ENCODE measurements at regions not wholly inside any gene's neighbourhood (a gene's known extent, or its start where the extent isn't known, plus 50 kb on each side); places are given as distances from the start of the nearest gene placed in this dataset.
A peak's percentile ranks its signal among the peaks of the same experiment; 100 is the strongest.
"Not testable (repeated sequence)": the region's sequence is repeated elsewhere in the genome, so short reads cannot be mapped to it uniquely, and the experiment has no call there.

- H3K56ac ChIP-seq (replicated peaks; ENCODE audit: insufficient read length, low read depth, low read length); H2BK15ac ChIP-seq (ENCODE audit: low read length); H2BK5ac ChIP-seq (ENCODE audit: low read depth, low read length); H3K14ac ChIP-seq (ENCODE audit: insufficient read length); POLR2A ChIA-PET (ENCODE audit: partially characterized antibody); H3K27me3 ChIP-seq (replicated peaks in 1 of 4; ENCODE audit: control insufficient read depth in 3 of 4, extremely low read depth in 1 of 4, insufficient read depth in 3 of 4, low read length in 3 of 4); H2AFZ ChIP-seq (ENCODE audit: low read length); H2BK12ac ChIP-seq (ENCODE audit: low read depth, low read length); H3K79me1 ChIP-seq (ENCODE audit: low read depth, low read length); H3K9me3 ChIP-seq (ENCODE audit: insufficient read depth in 2 of 2, low read depth in 1 of 2, low read length in 1 of 2); H4K5ac ChIP-seq (ENCODE audit: insufficient read length, low read depth, low read length); FAIRE-seq; H2AK5ac ChIP-seq (ENCODE audit: low read depth, low read length); CTCF ChIA-PET (ENCODE audit: partially characterized antibody); H3K4me1 ChIP-seq (replicated peaks in 1 of 4; ENCODE audit: control insufficient read depth in 3 of 4, insufficient read depth in 4 of 4, low read length in 3 of 4); H4K8ac ChIP-seq (ENCODE audit: extremely low read depth, insufficient read depth, low read length); H3K79me2 ChIP-seq (ENCODE audit: control insufficient read depth in 1 of 2, insufficient read depth in 2 of 2, low read length in 2 of 2); H2BK120ac ChIP-seq (replicated peaks; ENCODE audit: low read depth, low read length); H3K4ac ChIP-seq (replicated peaks; ENCODE audit: insufficient read length, low read depth, low read length); H2BK20ac ChIP-seq (ENCODE audit: low read length); H3K18ac ChIP-seq (ENCODE audit: extremely low read depth, low read length); H3K36me3 ChIP-seq (ENCODE audit: control insufficient read depth in 2 of 4, insufficient read depth in 4 of 4, low read length in 3 of 4); H3K23me2 ChIP-seq (ENCODE audit: low read depth, low read length); H3K27ac ChIP-seq (ENCODE audit: low read depth, low read length); H3K23ac ChIP-seq (ENCODE audit: insufficient read length); H4K20me1 ChIP-seq (replicated peaks in 1 of 2; ENCODE audit: control insufficient read depth in 1 of 2, insufficient read depth in 2 of 2, low read length in 2 of 2); H4K91ac ChIP-seq (replicated peaks; ENCODE audit: insufficient read length, low read length): not testable (repeated sequence)
- Histone ChIP-seq H3K4me2 (ENCODE audit: insufficient read depth in 1 of 2, low read depth in 2 of 2, low read length in 2 of 2) (peak overlapping the region; percentile 79 to 90), H3K9ac (replicated peaks in 1 of 4; ENCODE audit: extremely low read depth in 1 of 4, low read depth in 3 of 4, low read length in 3 of 4) (peak overlapping the region in 3 of 4 experiments; percentile 38 to 61 (median 54); a peak in 5 of 7 replicates), H3K4me3 (ENCODE audit: extremely low read depth in 1 of 4, insufficient read depth in 2 of 4, low read depth in 3 of 4, low read length in 4 of 4) (peak overlapping the region; percentile 64 to 91 (median 73))
- peak in 1 of 2 experiments; percentile 62 for DNase-seq (ENCODE audit: low read depth in 1 of 2, low spot score in 2 of 2)
- 8% methylated on average over 17 of the region's 47 CpGs; no CpG with 5 or more reads in 1 of the 2 experiments for WGBS, 2 experiments (ENCODE audit: extremely low coverage in 1 of 2, insufficient coverage in 1 of 2, insufficient read length in 1 of 2, insufficient replicate concordance in 2 of 2, low coverage in 1 of 2, low lambda C conversion rate in 2 of 2, missing lambda C conversion rate in 1 of 2)
- TF ChIP-seq KDM4A (IDR thresholded peaks at IDR 0.05; ENCODE audit: low read depth, low read length, severe bottlenecking), result peak; percentile 35
- 0 out of 4 replicates have a peak, but pooled peaks of 1 of the 2 experiments have one; percentile 47 for TF ChIP-seq SIN3A (conservative IDR thresholded peaks at IDR 0.05 in 1 of 2, IDR thresholded peaks at IDR 0.05 in 1 of 2; ENCODE audit: low read depth in 1 of 2, low read length in 2 of 2)
- peak; percentile 24 for TF ChIP-seq ASH2L (IDR thresholded peaks at IDR 0.05; ENCODE audit: low read length)
- TF ChIP-seq, protein P1, sequence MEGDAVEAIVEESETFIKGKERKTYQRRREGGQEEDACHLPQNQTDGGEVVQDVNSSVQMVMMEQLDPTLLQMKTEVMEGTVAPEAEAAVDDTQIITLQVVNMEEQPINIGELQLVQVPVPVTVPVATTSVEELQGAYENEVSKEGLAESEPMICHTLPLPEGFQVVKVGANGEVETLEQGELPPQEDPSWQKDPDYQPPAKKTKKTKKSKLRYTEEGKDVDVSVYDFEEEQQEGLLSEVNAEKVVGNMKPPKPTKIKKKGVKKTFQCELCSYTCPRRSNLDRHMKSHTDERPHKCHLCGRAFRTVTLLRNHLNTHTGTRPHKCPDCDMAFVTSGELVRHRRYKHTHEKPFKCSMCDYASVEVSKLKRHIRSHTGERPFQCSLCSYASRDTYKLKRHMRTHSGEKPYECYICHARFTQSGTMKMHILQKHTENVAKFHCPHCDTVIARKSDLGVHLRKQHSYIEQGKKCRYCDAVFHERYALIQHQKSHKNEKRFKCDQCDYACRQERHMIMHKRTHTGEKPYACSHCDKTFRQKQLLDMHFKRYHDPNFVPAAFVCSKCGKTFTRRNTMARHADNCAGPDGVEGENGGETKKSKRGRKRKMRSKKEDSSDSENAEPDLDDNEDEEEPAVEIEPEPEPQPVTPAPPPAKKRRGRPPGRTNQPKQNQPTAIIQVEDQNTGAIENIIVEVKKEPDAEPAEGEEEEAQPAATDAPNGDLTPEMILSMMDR (IDR thresholded peaks at IDR 0.05; ENCODE audit: control extremely low read depth in 1 of 3, insufficient read depth in 1 of 3, low read depth in 1 of 3, low read length in 3 of 3), result 0 out of 4 replicates have a peak, but pooled peaks of 1 of the 3 experiments have one; percentile 18
These were observed 130.2 kb upstream of the ALDH3B2 start for GRCh38 chr11:67804435-67805252.

All from H1 (cell line).